IMR-90 (cell line): ENCODE measurements at regions not wholly inside any gene's neighbourhood (a gene's known extent, or its start where the extent isn't known, plus 50 kb on each side); places are given as distances from the start of the nearest gene placed in this dataset.

Source experiments
- ATAC-seq: fragments of 200-7000 bp; cut with Tn5 transposase; 2 replicates; pipeline ENCODE4 v1.9.1; 2020; ENCODE audit warnings: low read depth, mild to moderate bottlenecking, moderate library complexity
- BruUV-seq: library from RNA; stranded (reverse); fragments of 400-500 nt; replicated peaks from 2 replicates; lab custom pipeline; 2021; lab: Mats Ljungman, UMichigan
- CTCF ChIA-PET: fragments of 300-600 bp; formaldehyde crosslinking; extraction: SDS; loops from one replicate; lab custom pipeline; 2021; ENCODE audit warnings: antibody characterized with exemption; lab: Yijun Ruan, JAX
- POLR2A ChIA-PET: fragments of 300-600 bp; sonication (Branson Sonifier 250); formaldehyde crosslinking; loops from one replicate; lab custom pipeline; 2022; ENCODE audit warnings: antibody characterized with exemption; ENCODE audit not compliant: unreplicated experiment; lab: Charles Lee
- DNase-seq: peaks from one replicate; pipeline ENCODE4 v3.0.0; 2013
- H2AFZ ChIP-seq: replicated peaks from 2 replicates; pipeline ENCODE3; 2013; ENCODE audit warnings: low read length, mild to moderate bottlenecking; ENCODE audit not compliant: poor library complexity
- H2AK5ac ChIP-seq: 2 replicates; pipeline ENCODE4 v1.6.1; 2013; ENCODE audit warnings: low read depth, low read length, inconsistent platforms
- H2AK9ac ChIP-seq: replicated peaks from 2 replicates; pipeline ENCODE3; 2013; ENCODE audit warnings: mild to moderate bottlenecking, low read depth, low read length, moderate library complexity; ENCODE audit not compliant: poor library complexity
- H2BK120ac ChIP-seq: 2 replicates; pipeline ENCODE4 v1.6.1; 2013; ENCODE audit warnings: low read depth, low read length, inconsistent platforms
- H2BK15ac ChIP-seq: 3 replicates; pipeline ENCODE4 v1.6.1; 2013; ENCODE audit warnings: low read depth, low read length, inconsistent platforms
- H2BK20ac ChIP-seq: 2 replicates; pipeline ENCODE4 v1.6.1; 2013; ENCODE audit warnings: low read depth, mild to moderate bottlenecking, inconsistent platforms, low read length, moderate library complexity
- H2BK5ac ChIP-seq: 2 replicates; pipeline ENCODE4 v1.6.1; 2013; ENCODE audit warnings: mild to moderate bottlenecking, low read depth, low read length, inconsistent platforms; ENCODE audit not compliant: poor library complexity, severe bottlenecking
- H3K14ac ChIP-seq: replicated peaks from 2 replicates; pipeline ENCODE4 v1.6.1; 2013; ENCODE audit warnings: low read depth, low read length, inconsistent platforms
- H3K18ac ChIP-seq: 2 replicates; pipeline ENCODE4 v1.6.1; 2013; ENCODE audit warnings: low read depth, low read length, control low read depth
- H3K23ac ChIP-seq: 2 replicates; pipeline ENCODE4 v1.6.1; 2013; ENCODE audit warnings: low read depth, low read length, inconsistent platforms
- H3K27ac ChIP-seq: 2 replicates; pipeline ENCODE4 v1.5.1; 2013; ENCODE audit warnings: mild to moderate bottlenecking, control low read depth, low read length; ENCODE audit not compliant: insufficient read depth
- H3K27me3 ChIP-seq: 2 replicates; pipeline ENCODE4 v1.6.1; 2013; ENCODE audit warnings: low read length; ENCODE audit not compliant: control insufficient read depth, insufficient read depth
- H3K36me3 ChIP-seq: 2 replicates; pipeline ENCODE4 v1.6.1; 2013; ENCODE audit warnings: low read length, mixed read lengths; ENCODE audit not compliant: control insufficient read depth, insufficient read depth
- H3K4ac ChIP-seq: 2 replicates; pipeline ENCODE4 v1.6.1; 2013; ENCODE audit warnings: low read depth, low read length, inconsistent platforms
- H3K4me1 ChIP-seq: 2 replicates; pipeline ENCODE4 v1.6.1; 2013; ENCODE audit warnings: low read length, mixed read lengths; ENCODE audit not compliant: control insufficient read depth, insufficient read depth
- H3K4me2 ChIP-seq: 2 replicates; pipeline ENCODE4 v1.6.1; 2013; ENCODE audit warnings: low read depth, mild to moderate bottlenecking, control low read depth, low read length, moderate library complexity
- H3K4me3 ChIP-seq: 2 replicates; pipeline ENCODE4 v1.5.1; 2013; ENCODE audit warnings: low read depth, mild to moderate bottlenecking, control low read depth, low read length, moderate library complexity; ENCODE audit not compliant: insufficient read depth
- H3K56ac ChIP-seq: 2 replicates; pipeline ENCODE4 v1.6.1; 2013; ENCODE audit warnings: low read length, inconsistent platforms; ENCODE audit not compliant: insufficient read depth; ENCODE audit errors: extremely low read depth
- H3K79me1 ChIP-seq, 2 experiments: 2 replicates each; pipeline ENCODE4 v1.6.1; 2013; ENCODE audit warnings: low read length in 2 of 2, inconsistent platforms in 1 of 2, low read depth in 1 of 2
- H3K9ac ChIP-seq: 2 replicates; pipeline ENCODE4 v1.6.1; 2013; ENCODE audit warnings: low read depth, low read length, control low read depth
- H3K9me1 ChIP-seq: 2 replicates; pipeline ENCODE4 v1.6.1; 2013; ENCODE audit warnings: low read length, inconsistent platforms; ENCODE audit not compliant: insufficient read depth
- H3K9me3 ChIP-seq: 2 replicates; pipeline ENCODE4 v1.6.1; 2013; ENCODE audit warnings: low read length; ENCODE audit not compliant: control insufficient read depth, insufficient read depth
- H4K20me1 ChIP-seq: 2 replicates; pipeline ENCODE4 v1.6.1; 2013; ENCODE audit warnings: low read length, inconsistent platforms; ENCODE audit not compliant: insufficient read depth
- H4K5ac ChIP-seq: 2 replicates; pipeline ENCODE4 v1.6.1; 2013; ENCODE audit warnings: mild to moderate bottlenecking, low read depth, low read length, control low read depth
- H4K8ac ChIP-seq, 2 experiments: 2 replicates each; pipeline ENCODE4 v1.6.1; 2013; ENCODE audit warnings: low read depth in 2 of 2, low read length in 2 of 2, control low read depth in 1 of 2, inconsistent platforms in 1 of 2
- H4K91ac ChIP-seq: 2 replicates; pipeline ENCODE4 v1.6.1; 2013; ENCODE audit warnings: low read depth, low read length, inconsistent platforms; ENCODE audit not compliant: insufficient read depth
- CTCF ChIP-seq: conservative IDR thresholded peaks from 2 replicates; pipeline ENCODE4 v1.5.1; 2012; ENCODE audit warnings: mild to moderate bottlenecking, low read depth, low read length, improper control_type of control experiment
- MAZ ChIP-seq: IDR thresholded peaks from 2 replicates; pipeline ENCODE4 v1.6.1; 2012; ENCODE audit warnings: low read depth, mild to moderate bottlenecking, low read length, improper control_type of control experiment, moderate library complexity, borderline replicate concordance
- WGBS, 2 experiments: methylation state at CpG; one replicate each; pipeline versions ENCODE4 v1.1.5 to v1.1.7; 2013; ENCODE audit warnings: missing lambda C conversion rate in 2 of 2; ENCODE audit not compliant: insufficient read length in 1 of 2; ENCODE audit errors: extremely low coverage in 2 of 2; 5-methylcytosine and 5-hydroxymethylcytosine counted together
- dilution Hi-C: fragments of 300-500 bp; cut with HindIII; formaldehyde crosslinking; loops from one replicate; pipeline ENCODE4 v1.14.3; 2018; ENCODE audit warnings: low sequenced_read_pairs; ENCODE audit not compliant: unreplicated experiment
- in situ Hi-C: fragments of 300-500 bp; cut with MboI; formaldehyde crosslinking; loops from 3 replicates; pipeline ENCODE4 v1.14.3; 2019; ENCODE audit warnings: low sequenced_read_pairs, inconsistent platforms, mixed read lengths
- intact Hi-C: fragments of 100-400 bp; cut with micrococcal nuclease; formaldehyde crosslinking; loops from 2 replicates; pipeline ENCODE4 v1.10.0; 2022

GRCh38 chr2:167826906-167827305 is 420.5 kb downstream of the STK39 start:
- Histone ChIP-seq H3K4ac (no peak overlapping the region), H3K79me1 (no peaks in the 10 kb centered on the region), H3K14ac (no peak overlapping the region), H2BK15ac (no peak overlapping the region), H3K23ac (no peak overlapping the region), H3K9me1 (no peaks in the 10 kb centered on the region), H2BK20ac (no peak overlapping the region), H3K56ac (no peak overlapping the region), H2AFZ (no peak overlapping the region), H3K9ac (no peak overlapping the region), H3K4me2 (no peak overlapping the region), H3K27me3 (no peaks in the 10 kb centered on the region), H3K4me1 (no peaks in the 10 kb centered on the region), H4K91ac (no peak overlapping the region), H2AK9ac (no peak overlapping the region), H3K9me3 (no peaks in the 10 kb centered on the region), H4K5ac (no peak overlapping the region), H2BK5ac (no peak overlapping the region), H3K36me3 (no peaks in the 10 kb centered on the region), H3K27ac (no peak overlapping the region), H4K20me1 (no peaks in the 10 kb centered on the region), H3K18ac (no peak overlapping the region), H2BK120ac (no peak overlapping the region), H3K4me3 (no peak overlapping the region), H2AK5ac (no peak overlapping the region), H4K8ac (no peak overlapping the region)
- DNase-seq = no peak
- ChIA-PET POLR2A (no interaction called here), CTCF (no interaction called here)
- in situ Hi-C loops (no loop called here), intact Hi-C loops (no loop called here), dilution Hi-C loops (no loop called here)
- no peak for ATAC-seq
- TF ChIP-seq MAZ (no peak), CTCF (no peak)
- BruUV-seq = no TSS peak
- 44% methylated on average over 2 of the region's 3 CpGs; no CpG with 5 or more reads in 1 of the 2 experiments for WGBS, 2 experiments
